ENCODE measurements at regions not wholly inside any gene's neighbourhood (a gene's known extent, or its start where the extent isn't known, plus 50 kb on each side); places are given as distances from the start of the nearest gene placed in this dataset.

DNA sequence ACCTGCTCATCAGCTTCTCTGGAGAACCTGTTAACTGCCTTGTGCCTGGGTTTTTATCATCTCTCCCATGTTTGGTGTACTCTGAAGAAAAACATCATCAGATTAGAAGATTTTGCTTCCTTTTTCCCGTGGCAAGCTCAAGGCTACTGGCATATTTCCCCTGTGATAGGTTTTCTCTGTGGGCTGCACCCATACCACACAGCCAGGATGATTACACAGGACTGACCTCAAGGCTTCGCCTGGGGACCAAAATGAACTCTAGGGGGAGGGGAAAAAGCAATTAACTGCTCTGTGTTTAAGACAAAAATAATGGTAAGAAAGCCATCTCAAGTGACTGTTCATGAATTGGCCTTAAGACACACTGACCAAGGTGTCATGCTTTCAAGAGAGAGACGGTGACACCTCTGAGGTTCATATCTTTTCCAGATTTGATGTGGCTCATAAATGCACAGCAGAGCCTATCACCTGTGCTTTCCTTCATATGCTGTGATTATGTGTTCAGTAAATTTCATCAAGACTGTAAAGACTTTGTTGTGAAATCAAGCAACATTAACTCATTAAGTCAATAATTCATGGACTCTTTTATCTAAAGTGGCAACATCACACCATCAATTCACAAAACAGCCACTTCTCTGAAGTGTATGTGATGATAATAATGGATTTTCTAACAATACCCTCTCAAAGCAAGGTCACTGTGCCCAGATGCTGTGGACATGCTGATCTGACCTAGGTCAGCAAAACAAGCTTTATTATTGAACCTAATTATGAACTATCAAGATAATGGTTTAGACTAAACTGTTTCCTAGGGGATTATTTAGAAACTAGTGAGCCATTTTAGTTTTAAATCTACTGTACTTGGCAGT, 427.9 kb downstream of the WDR72 start:
- TF ChIP-seq, protein P1, sequence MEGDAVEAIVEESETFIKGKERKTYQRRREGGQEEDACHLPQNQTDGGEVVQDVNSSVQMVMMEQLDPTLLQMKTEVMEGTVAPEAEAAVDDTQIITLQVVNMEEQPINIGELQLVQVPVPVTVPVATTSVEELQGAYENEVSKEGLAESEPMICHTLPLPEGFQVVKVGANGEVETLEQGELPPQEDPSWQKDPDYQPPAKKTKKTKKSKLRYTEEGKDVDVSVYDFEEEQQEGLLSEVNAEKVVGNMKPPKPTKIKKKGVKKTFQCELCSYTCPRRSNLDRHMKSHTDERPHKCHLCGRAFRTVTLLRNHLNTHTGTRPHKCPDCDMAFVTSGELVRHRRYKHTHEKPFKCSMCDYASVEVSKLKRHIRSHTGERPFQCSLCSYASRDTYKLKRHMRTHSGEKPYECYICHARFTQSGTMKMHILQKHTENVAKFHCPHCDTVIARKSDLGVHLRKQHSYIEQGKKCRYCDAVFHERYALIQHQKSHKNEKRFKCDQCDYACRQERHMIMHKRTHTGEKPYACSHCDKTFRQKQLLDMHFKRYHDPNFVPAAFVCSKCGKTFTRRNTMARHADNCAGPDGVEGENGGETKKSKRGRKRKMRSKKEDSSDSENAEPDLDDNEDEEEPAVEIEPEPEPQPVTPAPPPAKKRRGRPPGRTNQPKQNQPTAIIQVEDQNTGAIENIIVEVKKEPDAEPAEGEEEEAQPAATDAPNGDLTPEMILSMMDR (IDR thresholded peaks at IDR 0.05; ENCODE audit: low read depth, low read length), result no peak
- TF ChIP-seq EZH2phosphoT487 (IDR thresholded peaks at IDR 0.05; ENCODE audit: low read depth), result no peak
